ENCODE measurements at regions not wholly inside any gene's neighbourhood (a gene's known extent, or its start where the extent isn't known, plus 50 kb on each side); places are given as distances from the start of the nearest gene placed in this dataset.

- no peak for DNase-seq (ENCODE audit: low read depth in 2 of 2)
- H3K4me3 ChIP-seq (replicated peaks in 1 of 2; ENCODE audit: low read depth in 2 of 2, low read length in 2 of 2) = no peak overlapping the region
- TF ChIP-seq, protein P1, sequence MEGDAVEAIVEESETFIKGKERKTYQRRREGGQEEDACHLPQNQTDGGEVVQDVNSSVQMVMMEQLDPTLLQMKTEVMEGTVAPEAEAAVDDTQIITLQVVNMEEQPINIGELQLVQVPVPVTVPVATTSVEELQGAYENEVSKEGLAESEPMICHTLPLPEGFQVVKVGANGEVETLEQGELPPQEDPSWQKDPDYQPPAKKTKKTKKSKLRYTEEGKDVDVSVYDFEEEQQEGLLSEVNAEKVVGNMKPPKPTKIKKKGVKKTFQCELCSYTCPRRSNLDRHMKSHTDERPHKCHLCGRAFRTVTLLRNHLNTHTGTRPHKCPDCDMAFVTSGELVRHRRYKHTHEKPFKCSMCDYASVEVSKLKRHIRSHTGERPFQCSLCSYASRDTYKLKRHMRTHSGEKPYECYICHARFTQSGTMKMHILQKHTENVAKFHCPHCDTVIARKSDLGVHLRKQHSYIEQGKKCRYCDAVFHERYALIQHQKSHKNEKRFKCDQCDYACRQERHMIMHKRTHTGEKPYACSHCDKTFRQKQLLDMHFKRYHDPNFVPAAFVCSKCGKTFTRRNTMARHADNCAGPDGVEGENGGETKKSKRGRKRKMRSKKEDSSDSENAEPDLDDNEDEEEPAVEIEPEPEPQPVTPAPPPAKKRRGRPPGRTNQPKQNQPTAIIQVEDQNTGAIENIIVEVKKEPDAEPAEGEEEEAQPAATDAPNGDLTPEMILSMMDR (IDR thresholded peaks at IDR 0.05; ENCODE audit: low read depth, low read length) = no peak
Measured at GRCh38 chr2:155364766-155365165, 666.3 kb downstream of the KCNJ3 start.

DNA sequence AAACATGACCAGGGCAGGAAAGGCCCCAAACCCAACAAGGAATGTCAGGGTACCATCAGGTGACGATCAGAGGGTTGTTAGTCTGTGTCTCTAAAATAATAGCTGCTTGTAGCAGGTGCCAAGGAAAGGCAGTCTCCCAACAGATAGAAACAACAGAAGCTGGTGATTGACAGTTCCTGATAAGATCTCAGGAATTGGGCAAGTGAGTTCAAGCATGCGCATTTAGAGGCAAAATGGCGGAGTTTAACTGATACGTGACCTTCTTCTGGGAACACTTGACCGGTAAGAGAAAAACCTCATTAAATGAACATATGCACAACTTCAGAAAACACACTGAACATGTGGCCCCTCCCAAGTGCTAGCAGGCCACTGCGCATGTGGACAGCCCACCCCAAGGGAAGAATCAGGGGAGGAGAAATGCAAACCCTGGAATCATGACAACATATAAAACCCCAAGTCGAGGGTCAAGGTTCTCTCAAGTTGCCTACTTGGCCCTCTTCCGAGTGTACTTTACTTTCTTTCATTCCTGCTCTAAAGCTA lies 664.9 kb downstream of the KCNJ3 start:
- TF ChIP-seq, protein P1 (IDR thresholded peaks at IDR 0.05; ENCODE audit: low read depth, low read length) = no peak
- H3K4me3 ChIP-seq (replicated peaks in 1 of 2; ENCODE audit: low read depth in 2 of 2, low read length in 2 of 2) = no peak overlapping the region
- no peak for DNase-seq (ENCODE audit: low read depth in 2 of 2)

DNA sequence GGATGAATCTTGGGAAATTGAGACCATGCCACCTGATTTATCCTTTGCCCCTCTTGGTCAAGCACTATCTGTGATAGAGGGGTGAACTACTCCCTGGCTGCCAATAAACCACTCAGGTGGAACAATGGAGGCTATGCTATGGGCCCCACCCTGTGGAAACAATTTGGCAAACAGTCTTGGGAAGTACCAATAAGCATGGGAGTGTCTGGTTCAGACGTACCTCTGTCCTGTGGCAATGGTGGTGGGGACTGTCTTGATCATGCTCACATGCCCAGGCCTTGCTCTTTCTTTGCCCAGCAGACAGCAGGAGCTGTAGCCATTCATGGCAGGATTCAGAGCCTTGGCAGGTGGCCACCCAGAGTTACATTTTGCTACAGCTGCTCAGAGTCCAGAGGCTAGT lies 658.7 kb downstream of the KCNJ3 start:
- DNase-seq (ENCODE audit: low read depth in 2 of 2) = no peak
- no peak overlapping the region for H3K4me3 ChIP-seq (replicated peaks in 1 of 2; ENCODE audit: low read depth in 2 of 2, low read length in 2 of 2)
- TF ChIP-seq, protein P1 (IDR thresholded peaks at IDR 0.05; ENCODE audit: low read depth, low read length) = no peak

- no peak overlapping the region for H3K4me3 ChIP-seq (replicated peaks in 1 of 2; ENCODE audit: low read depth in 2 of 2, low read length in 2 of 2)
- TF ChIP-seq, protein P1 (IDR thresholded peaks at IDR 0.05; ENCODE audit: low read depth, low read length) = no peak
- DNase-seq (ENCODE audit: low read depth in 2 of 2) = no peak
Measured at GRCh38 chr2:155356250-155356649, 657.8 kb downstream of the KCNJ3 start.

- H3K4me3 ChIP-seq (replicated peaks in 1 of 2; ENCODE audit: low read depth in 2 of 2, low read length in 2 of 2) = no peak overlapping the region
- DNase-seq (ENCODE audit: low read depth in 2 of 2) = no peak
- TF ChIP-seq, protein P1 (IDR thresholded peaks at IDR 0.05; ENCODE audit: low read depth, low read length) = no peak
Measured at GRCh38 chr2:155350783-155351580, 652.5 kb downstream of the KCNJ3 start.

GRCh38 chr2:155332016-155332415 lies 633.5 kb downstream of the KCNJ3 start:
- H3K4me3 ChIP-seq (replicated peaks in 1 of 2; ENCODE audit: low read depth in 2 of 2, low read length in 2 of 2) = no peak overlapping the region
- no peak for DNase-seq (ENCODE audit: low read depth in 2 of 2)
- TF ChIP-seq, protein P1 (IDR thresholded peaks at IDR 0.05; ENCODE audit: low read depth, low read length) = no peak
